HG03460 (cell line): ENCODE measurements at regions not wholly inside any gene's neighbourhood (a gene's known extent, or its start where the extent isn't known, plus 50 kb on each side); places are given as distances from the start of the nearest gene placed in this dataset.

Source experiments
- ATAC-seq: cut with Tn5 transposase; IDR thresholded peaks from one replicate; pipeline ENCODE4 v1.9.1; 2021; ENCODE audit not compliant: unreplicated experiment

DNA sequence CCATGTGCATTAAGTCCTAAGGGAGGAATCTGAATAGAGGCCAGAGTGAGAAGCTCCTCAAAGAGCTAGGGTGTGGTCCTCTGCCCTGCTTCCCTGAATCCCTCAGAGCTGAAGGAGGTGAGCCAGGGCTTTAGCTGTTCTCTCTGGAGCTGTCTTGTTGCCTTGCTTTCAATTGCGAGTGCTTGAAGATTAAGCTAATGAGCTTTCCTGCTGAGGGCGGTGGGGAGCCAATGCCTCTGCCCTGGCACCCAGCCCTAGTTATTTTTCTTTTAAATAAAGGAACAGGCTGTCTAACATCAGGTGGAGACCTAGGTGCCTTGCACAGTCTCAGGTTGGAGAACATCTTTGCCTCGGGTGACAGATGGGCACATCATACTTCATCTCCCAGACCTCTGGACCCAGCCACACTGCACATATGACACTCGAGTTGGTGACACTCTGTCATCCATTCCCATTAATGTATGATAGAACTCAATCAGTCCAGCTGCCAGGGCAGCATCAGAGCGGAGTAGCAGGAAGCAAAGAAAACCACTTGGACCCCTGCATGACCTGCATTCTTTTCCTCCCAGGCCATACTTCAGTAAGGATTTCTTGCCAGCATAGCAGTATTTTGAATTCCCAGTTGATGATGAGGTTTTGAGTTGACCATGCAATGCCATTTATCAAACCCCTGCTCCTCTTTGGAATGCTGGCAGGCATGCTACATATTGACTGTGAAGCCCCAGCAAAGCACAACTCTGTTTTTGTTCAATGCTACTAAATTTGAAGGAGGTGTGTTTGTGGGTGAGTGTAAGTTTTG, 292.7 kb downstream of the RNF144A start:
- no peak for ATAC-seq

DNA sequence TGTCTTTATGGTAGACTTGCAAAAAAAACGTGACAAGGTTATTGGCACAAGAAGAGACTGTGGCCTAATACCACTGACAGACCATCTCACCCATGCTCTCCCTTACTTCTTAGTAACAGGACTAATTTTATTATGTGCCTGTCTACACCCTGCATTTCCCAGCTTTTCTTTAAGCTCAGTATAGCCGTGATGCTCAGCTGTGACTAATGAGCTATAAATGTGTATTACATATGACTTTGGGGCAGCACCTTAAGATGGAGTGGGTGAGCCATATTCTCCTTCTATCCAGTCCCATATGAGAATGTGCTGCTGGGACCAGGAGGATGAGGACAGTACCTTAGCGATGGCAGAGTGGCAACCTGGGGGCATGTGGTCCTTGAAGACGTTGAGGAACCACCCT, 293.5 kb downstream of the RNF144A start:
- no peak for ATAC-seq

DNA sequence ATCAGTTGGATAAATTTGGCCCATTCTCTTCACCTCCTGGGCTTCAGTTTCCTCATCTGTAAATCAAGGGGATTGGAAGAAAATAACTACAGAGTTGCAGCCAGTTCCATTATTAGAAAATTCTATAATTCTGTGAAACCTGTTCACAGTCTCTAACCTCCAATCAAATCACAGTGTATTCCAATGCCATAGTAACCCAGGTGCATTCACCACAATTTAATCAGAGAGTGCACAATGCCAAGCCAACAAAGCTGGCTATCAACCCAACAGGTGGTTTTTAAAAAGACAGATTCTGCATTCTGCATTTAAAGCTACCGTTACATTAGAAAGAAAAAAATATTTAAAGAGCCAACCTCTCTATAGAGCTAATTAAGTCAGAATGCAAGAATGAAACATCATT, 308.6 kb downstream of the RNF144A start:
- no peak for ATAC-seq

DNA sequence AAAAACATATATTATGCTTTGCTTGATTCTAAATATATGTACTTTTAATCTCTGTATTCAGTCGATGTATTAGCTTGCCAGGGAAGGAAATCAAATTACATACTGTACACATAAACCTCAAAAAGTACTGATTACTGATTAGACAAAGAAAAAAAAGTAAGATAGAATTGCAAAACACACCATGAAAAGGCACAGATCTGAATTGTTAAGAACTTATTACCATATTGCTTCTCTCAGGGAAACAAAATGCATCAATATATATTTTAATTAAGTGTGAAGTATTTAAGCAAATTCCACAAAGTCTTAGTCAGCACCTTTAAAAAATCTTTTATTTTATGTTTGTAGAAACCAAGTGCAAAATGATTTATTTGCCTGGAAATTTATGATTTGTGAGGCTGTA, 309.3 kb downstream of the RNF144A start:
- ATAC-seq = no peak

DNA sequence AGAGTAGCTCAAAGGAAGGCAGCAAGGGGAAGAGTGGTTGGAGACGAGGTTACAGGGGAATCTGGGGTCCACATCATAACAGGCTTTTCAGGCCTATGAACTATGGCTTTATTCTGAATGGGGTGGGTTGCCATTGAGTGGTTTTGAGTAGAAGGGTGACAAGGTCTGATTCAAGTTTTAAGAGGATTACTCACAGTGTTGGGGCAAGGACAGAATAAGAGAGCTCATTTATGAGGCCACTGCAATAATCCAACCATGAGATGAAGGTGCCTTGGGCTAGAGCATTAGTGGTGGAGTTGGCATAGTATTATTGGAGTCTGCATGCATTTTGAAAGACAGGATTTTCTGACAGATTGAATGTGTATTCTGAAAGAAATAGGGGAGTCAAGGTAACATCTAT, 315.9 kb downstream of the RNF144A start:
- no peak for ATAC-seq

DNA sequence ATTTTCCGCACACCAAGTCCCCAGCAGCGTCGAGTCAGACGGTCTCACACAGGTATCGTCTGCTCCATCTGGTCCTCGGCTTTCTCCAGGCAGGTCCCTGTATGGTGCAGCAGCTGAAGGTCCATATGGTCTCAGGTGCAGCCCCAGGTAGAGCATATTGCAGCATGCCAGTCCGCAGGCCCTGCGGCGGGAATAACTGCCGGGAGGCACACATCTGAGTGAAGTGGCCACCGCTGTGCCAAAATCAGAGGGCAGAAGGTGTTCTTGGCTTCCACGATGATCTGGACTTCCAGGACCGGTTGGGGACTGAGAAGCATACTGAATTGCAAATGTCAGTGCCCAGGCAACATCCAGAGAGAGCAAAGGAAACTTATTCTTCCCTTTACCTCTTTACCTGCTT, 320.3 kb downstream of the RNF144A start:
- ATAC-seq = no peak

DNA sequence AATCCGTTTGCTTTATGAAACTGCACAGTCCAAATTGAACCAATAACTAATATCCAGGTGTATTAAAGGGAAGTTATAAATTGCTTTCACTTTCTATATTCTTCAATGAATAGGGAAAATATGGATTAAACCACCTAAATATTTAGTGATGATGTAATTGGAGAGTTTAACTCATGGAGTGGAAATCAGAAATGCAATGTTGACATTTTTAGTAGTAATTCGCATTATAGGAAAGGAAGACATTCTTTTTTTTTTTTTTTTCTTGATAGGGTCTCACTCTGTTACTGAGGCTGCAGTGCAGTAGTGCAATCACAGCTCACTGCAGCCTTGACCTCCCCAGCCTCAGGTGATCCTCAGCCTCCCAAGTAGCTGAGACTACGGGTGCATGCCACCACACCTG, 321.9 kb downstream of the RNF144A start:
- no peak for ATAC-seq

DNA sequence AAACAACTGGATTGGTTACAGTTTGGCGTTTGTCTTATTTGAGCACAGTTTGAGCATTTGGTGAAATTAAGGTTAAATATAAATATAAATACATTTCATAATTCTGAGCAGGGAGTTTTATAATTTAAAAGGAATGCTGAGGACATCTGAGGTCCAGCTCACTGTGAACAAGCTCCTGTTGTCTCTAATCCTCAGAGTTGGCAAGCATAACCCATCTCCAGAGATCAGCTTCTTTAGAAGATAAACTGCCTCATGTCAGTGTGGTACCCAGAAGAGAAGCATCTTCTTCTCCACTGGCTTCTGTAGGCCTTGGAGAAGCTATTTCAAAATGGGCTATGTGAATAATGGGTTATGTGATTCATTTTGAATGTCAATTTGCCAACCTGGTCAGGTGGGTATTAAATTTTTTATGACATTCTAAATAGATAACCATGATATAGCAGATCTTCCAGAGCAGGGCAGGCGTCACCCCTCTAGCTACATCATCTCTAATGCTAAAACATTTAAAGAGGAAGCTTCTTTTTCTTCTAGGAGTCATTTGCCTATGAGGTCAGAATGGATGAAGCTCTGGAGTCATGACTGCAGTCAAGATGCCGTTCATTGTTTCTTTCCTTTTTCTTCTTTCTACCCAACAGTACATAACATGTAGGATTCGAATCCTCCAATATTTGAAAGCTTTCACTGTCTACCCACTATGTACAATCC, 324.0 kb downstream of the RNF144A start:
- ATAC-seq = no peak

DNA sequence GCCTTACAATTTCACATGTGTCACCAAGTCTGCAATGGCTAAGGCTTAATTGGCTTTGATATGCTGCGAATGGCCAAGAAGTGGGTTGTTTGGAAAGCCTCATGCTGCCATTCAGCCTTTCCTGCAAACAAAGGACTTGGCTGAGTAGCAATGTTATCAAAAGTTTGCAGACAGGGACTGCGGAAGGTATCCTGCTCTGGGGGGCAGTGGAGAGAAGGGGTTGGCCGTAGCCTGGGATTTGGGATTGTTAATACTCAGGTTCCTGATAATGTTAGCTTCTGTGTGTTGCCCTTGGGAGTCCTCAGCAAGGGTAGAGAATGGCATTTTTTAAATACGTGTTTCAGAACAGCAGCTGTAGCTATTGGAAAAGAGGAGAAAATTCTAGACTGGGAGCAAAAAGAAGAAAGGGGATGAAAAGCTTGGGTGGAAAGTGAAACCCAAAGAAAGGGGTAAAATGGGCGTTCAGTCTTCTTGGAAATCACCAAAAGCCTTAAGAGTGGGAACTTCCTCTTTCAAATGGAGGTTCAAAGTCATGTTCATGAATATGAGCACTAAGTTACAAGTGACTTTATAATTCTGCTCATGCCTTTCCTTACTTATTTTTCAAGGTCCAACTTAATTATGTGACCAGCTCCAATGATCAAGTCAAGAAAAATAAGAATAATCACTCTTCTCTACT, 325.1 kb downstream of the RNF144A start:
- no peak for ATAC-seq

DNA sequence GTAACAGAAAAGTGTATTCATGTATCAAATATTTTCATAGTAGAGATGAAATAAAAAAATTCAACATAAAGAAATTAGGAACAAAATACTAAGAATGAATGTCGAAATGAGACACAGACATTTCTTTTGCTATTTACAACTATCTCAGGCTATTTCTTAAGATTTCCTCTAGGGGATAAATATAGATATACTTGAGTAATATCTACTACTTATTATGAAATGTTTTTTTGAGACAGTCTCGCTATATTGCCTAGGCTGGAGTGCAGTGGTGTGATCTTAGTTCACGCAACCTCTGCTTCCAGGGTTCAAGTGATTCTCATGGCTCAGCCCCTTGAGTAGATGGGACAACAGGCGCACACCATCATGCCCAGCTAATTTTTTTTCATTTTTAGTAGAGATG, 326.1 kb downstream of the RNF144A start:
- ATAC-seq = no peak

DNA sequence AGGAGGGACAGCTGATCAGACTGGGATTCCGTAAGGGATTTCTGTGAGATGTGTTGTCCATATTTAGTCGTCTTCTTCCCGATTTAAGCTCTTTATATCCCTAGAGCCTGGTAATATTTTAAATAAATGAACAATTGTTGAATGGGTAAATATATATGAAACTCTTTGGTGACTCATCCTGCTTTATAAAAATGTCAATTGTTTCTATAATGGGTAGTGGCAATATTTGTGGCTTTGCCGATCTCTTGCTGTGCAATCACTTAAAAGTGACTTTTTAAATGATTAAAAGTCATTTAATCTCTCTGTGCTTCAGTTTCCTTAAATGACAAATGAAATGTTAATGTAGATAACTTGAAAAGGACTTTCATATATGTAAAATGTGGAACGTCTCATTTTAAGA, 339.2 kb downstream of the RNF144A start:
- no peak for ATAC-seq

DNA sequence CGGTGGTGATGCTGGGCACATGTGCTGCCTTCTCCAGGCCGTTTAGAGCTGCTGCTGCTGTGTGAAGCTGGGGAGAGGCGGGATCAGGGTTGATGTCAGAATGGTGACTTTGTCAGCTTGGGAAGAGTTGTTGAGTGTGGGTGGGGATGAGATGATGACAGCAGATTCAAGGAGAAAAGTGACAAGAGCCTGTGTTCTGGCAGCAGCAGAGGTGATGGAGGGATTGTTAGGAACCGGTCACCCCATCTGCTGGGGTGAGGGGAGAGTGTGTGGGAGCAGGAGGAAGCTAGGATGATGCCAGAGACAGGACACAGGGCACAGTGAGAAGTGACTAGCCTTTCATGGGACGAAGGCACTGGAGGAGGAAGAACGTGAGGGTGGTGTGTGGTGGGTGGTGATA, 345.5 kb downstream of the RNF144A start:
- no peak for ATAC-seq

DNA sequence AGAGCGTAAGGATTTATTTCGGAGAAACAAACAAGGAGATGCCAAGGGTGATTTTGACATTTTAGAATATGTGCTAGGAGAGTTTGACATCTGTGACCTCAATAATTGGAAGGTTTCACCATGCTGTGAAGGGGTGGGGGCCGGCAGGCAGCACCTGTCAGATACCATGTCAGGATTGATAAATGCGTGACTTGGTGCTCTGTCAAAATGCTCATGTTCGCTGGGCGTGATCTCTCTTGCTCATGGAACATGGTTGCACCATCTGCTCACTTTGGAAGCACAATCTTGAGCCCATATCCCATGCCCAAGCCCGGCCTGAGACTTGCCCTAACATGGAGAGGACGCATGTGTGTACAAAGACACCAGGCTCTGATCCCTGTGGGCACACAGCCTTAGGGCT, 347.6 kb downstream of the RNF144A start:
- ATAC-seq = no peak

DNA sequence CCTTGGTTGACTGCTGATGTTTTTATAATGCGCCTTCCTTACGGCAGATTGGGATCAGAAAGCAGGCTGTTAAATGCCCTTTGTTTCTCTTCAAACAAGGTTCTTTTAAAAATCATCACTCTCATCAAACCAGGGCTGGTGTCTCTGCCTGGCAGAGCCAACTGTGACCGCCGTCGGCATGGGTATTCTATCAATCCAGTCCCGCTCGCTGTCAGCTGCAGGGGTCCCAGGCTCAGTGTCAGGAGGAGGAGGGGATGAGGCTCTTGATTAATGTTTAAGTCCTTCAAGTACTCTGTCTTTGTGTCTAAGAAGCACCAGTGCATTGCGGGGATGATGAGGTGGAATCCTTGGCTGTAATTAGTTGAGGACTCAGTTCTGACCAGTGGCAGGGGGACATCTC, 348.1 kb downstream of the RNF144A start:
- no peak for ATAC-seq

DNA sequence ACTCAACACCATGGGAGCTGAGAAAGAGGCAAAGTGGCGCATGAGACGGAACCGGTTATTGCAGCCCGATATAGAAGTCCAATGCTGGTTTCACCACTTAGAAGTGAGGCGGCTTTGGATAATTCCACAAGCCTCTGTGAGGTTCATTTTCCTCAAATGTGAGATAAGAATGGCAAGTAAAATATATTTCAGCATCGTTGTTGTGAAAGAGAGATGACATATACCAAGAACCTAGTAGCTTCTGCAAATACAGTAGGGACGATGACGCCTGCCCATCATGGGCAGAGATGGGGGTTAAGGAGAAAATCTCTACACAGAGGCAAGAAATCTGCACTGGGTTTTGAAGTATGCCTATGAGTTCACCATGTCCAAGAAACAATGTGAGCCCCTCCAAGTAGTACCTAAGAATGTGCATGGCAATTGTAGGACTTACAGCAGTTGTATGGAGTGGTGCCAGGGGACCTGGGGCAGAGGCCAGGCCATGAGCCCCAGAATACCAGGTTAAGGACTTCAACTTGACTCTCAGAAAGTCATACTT, 352.0 kb downstream of the RNF144A start:
- no peak for ATAC-seq

DNA sequence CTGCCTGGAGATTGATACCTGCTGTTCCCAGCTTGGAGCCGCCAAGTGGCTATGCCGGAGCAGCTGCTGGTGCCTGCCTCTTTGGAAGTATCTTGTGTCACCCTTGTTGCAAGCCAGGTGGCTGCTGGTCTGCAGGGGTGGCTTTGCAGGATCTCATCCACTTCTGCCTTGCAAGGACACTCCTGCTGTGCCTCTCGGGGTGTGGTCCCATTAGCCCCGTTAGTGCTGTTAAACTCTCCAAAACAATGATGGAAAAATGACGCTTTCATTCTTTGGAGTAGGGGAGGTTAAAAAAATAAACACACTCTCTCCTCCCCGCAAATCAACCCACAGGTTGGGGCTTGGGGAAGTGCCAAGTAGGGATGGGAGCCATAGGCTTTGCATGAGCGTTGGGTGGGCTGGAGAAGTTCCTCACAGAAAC, 352.8 kb downstream of the RNF144A start:
- no peak for ATAC-seq

DNA sequence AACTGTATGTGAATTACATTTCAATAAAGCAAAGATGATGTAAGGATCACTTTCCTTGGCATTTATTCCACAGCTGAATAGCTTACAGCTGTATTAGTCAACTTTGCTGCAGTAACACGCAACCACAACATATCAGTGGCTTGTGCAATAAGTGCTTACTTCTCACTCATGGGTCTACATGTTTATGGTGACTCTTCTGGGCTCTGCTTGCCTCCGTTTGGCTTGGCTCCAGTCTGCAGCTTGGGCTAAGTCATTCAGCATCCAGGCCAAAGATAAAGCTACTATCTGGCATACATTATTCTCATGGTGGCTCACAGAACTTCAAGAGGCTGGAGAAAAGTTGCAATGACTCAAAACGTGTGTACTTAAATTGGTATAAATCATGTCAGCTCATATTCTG, 355.0 kb downstream of the RNF144A start:
- ATAC-seq = no peak

DNA sequence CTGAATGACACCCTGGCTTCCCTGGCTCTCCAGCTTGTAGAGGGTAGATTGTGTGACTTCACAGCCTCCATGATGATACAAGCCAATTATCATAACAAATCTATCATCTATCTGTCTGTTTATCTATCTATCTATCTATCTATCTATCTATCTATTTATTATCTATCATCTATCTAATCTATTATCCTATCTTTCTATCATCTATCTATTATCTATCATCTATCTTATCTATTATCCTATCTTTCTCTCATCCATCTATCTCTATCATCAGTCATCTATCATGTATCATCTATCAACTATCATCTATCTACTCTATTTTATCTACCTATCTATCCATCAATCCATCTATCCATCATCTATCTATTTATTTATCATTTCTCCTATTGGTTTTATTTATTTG, 361.8 kb downstream of the RNF144A start:
- no peak for ATAC-seq

DNA sequence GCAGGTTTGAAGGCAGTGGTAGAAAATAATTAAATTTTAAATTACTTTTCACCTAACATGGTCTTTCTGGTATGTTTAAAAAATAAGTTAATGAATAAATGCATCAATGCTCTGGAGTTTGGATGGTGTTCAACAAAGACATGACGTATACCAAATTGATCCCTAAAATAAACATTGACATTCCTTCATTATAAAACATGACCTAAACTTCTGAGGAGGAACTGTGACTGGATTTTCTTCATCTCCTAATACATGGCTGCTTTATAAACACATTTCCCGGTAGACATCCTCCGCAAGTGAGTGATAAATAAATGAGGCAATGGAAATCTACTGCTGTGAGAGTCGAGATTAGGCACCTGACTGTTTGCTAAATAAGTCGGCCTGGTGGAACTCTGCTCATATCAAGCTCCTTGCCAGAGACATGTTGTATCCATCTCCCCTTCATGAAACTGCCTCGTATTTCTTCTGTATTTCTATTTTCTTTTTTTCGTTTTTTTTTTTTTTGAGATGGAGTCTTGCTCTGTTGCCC, 362.3 kb downstream of the RNF144A start:
- ATAC-seq = no peak

DNA sequence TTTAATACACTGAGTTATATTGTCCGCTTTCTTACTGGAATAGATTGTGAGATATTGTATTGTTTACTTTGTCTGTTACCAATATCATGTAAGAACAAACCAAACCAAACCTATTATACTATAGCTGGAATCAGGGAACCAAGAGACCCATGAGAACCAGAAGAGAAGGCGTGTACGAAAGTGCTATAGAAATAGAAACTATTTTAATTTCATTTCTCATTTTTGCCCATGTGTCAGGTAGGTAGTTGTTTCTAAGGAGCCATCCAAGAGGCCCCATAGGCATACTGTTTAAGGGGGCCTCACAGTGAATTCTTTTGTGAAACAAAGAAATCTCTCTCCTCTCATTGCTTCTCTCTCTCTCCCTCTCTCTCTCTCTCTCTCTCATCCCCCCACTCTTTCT, 363.6 kb downstream of the RNF144A start:
- ATAC-seq = no peak
